ENCODE measurements at regions not wholly inside any gene's neighbourhood (a gene's known extent, or its start where the extent isn't known, plus 50 kb on each side); places are given as distances from the start of the nearest gene placed in this dataset.

GRCh38 chr13:78054157-78054556, 135.5 kb upstream of the EDNRB start:
- Histone ChIP-seq H3K36me3 (ENCODE audit: control insufficient read depth, insufficient read depth, low read length) (no peaks in the 10 kb centered on the region), H3K4me1 (ENCODE audit: control insufficient read depth, extremely low read depth, insufficient read depth, low read length) (no peaks in the 10 kb centered on the region), H2AFZ (ENCODE audit: low read length) (no peak overlapping the region), H3K9ac (ENCODE audit: insufficient read depth, low read length) (no peak overlapping the region), H3K9me3 (ENCODE audit: control insufficient read depth, insufficient read depth, low read depth, low read length) (no peaks in the 10 kb centered on the region), H3K4me2 (ENCODE audit: extremely low read depth, insufficient read depth, low read length) (no peak overlapping the region), H3K27ac (ENCODE audit: insufficient read depth, low read length) (no peak overlapping the region), H4K20me1 (ENCODE audit: control insufficient read depth, extremely low read depth, insufficient read depth, low read length) (no peaks in the 10 kb centered on the region), H3K27me3 (ENCODE audit: control insufficient read depth, insufficient read depth, low read length) (no peaks in the 10 kb centered on the region), H3K4me3 (replicated peaks in 1 of 4; ENCODE audit: control extremely low read depth in 1 of 4, insufficient read depth in 1 of 4, low read depth in 3 of 4, low read length in 4 of 4) (no peak overlapping the region), H3K79me2 (ENCODE audit: control insufficient read depth, insufficient read depth, low read length) (no peaks in the 10 kb centered on the region)
- DNase-seq (ENCODE audit: low read depth in 2 of 2) = peak in 1 of 2 donors; percentile 15
- TF ChIP-seq CTCF (conservative IDR thresholded peaks at IDR 0.05 in 1 of 2, IDR thresholded peaks at IDR 0.05 in 1 of 2; ENCODE audit: low read depth in 1 of 2, low read length in 2 of 2) (no peak), EZH2 (IDR thresholded peaks at IDR 0.05; ENCODE audit: low read length, missing control alignments) (no peak)

- TF ChIP-seq EZH2 (IDR thresholded peaks at IDR 0.05; ENCODE audit: low read length, missing control alignments) (no peak), CTCF (conservative IDR thresholded peaks at IDR 0.05 in 1 of 2, IDR thresholded peaks at IDR 0.05 in 1 of 2; ENCODE audit: low read depth in 1 of 2, low read length in 2 of 2) (no peak)
- Histone ChIP-seq H3K9ac (ENCODE audit: insufficient read depth, low read length) (no peak overlapping the region), H3K9me3 (ENCODE audit: control insufficient read depth, insufficient read depth, low read depth, low read length) (no peaks in the 10 kb centered on the region), H3K36me3 (ENCODE audit: control insufficient read depth, insufficient read depth, low read length) (no peaks in the 10 kb centered on the region), H4K20me1 (ENCODE audit: control insufficient read depth, extremely low read depth, insufficient read depth, low read length) (no peaks in the 10 kb centered on the region), H2AFZ (ENCODE audit: low read length) (no peak overlapping the region), H3K4me1 (ENCODE audit: control insufficient read depth, extremely low read depth, insufficient read depth, low read length) (no peaks in the 10 kb centered on the region), H3K4me3 (replicated peaks in 1 of 4; ENCODE audit: control extremely low read depth in 1 of 4, insufficient read depth in 1 of 4, low read depth in 3 of 4, low read length in 4 of 4) (no peak overlapping the region), H3K4me2 (ENCODE audit: extremely low read depth, insufficient read depth, low read length) (no peak overlapping the region), H3K27ac (ENCODE audit: insufficient read depth, low read length) (no peak overlapping the region), H3K27me3 (ENCODE audit: control insufficient read depth, insufficient read depth, low read length) (no peaks in the 10 kb centered on the region), H3K79me2 (ENCODE audit: control insufficient read depth, insufficient read depth, low read length) (no peaks in the 10 kb centered on the region)
- no peak for DNase-seq (ENCODE audit: low read depth in 2 of 2)
Measured at GRCh38 chr13:78047151-78047550, 128.5 kb upstream of the EDNRB start.

- Histone ChIP-seq H3K4me1 (ENCODE audit: control insufficient read depth, extremely low read depth, insufficient read depth, low read length) (no peaks in the 10 kb centered on the region), H3K9ac (ENCODE audit: insufficient read depth, low read length) (no peak overlapping the region), H3K27ac (ENCODE audit: insufficient read depth, low read length) (no peak overlapping the region), H3K4me3 (replicated peaks in 1 of 4; ENCODE audit: control extremely low read depth in 1 of 4, insufficient read depth in 1 of 4, low read depth in 3 of 4, low read length in 4 of 4) (no peak overlapping the region), H3K9me3 (ENCODE audit: control insufficient read depth, insufficient read depth, low read depth, low read length) (no peaks in the 10 kb centered on the region), H2AFZ (ENCODE audit: low read length) (no peak overlapping the region), H4K20me1 (ENCODE audit: control insufficient read depth, extremely low read depth, insufficient read depth, low read length) (no peaks in the 10 kb centered on the region), H3K27me3 (ENCODE audit: control insufficient read depth, insufficient read depth, low read length) (no peaks in the 10 kb centered on the region), H3K4me2 (ENCODE audit: extremely low read depth, insufficient read depth, low read length) (no peak overlapping the region), H3K79me2 (ENCODE audit: control insufficient read depth, insufficient read depth, low read length) (no peaks in the 10 kb centered on the region), H3K36me3 (ENCODE audit: control insufficient read depth, insufficient read depth, low read length) (no peaks in the 10 kb centered on the region)
- no peak for TF ChIP-seq EZH2 (IDR thresholded peaks at IDR 0.05; ENCODE audit: low read length, missing control alignments)
- no peak for DNase-seq (ENCODE audit: low read depth in 2 of 2)
Measured at GRCh38 chr13:78046331-78046730, 127.7 kb upstream of the EDNRB start.

Measured in fibroblast of lung (primary cell).